Prostate gland (tissue), 2 donors: ENCODE measurements at regions not wholly inside any gene's neighbourhood (a gene's known extent, or its start where the extent isn't known, plus 50 kb on each side); places are given as distances from the start of the nearest gene placed in this dataset.

ENCODE experiments used
- DNase-seq: peaks from one replicate; pipeline ENCODE4 v3.0.0-alpha.2; 2019; ENCODE audit warnings: low spot score
- H3K27ac ChIP-seq, 2 donors: fragments of 200-600 bp; sonication (generic); 2 replicates each; pipeline ENCODE4 v1.5.1; 2017 to 2019
- H3K27me3 ChIP-seq: fragments of 200-600 bp; sonication (generic); replicated peaks from 2 replicates; pipeline ENCODE4 v1.5.1; 2019; ENCODE audit not compliant: insufficient read depth
- H3K36me3 ChIP-seq, 2 donors: fragments of 200-600 bp; sonication (generic); 1 replicate in 1 of 2; 2 replicates in 1 of 2; pipeline versions ENCODE4 v1.5.1 to v1.8.1; 2017 to 2019
- H3K4me1 ChIP-seq: fragments of 200-600 bp; sonication (generic); replicated peaks from 2 replicates; pipeline ENCODE4 v1.5.1; 2019
- H3K4me3 ChIP-seq, 2 donors: fragments of 200-600 bp; sonication (generic); 2 replicates each; pipeline ENCODE4 v1.5.1; 2017 to 2019
- H3K9me3 ChIP-seq: fragments of 200-600 bp; sonication (generic); 2 replicates; pipeline ENCODE4 v1.5.1; 2017
- POLR2A ChIP-seq: fragments of 450-650 bp; IDR thresholded peaks from one replicate; pipeline ENCODE4 v1.6.1; 2016; ENCODE audit warnings: antibody characterized with exemption, mild to moderate bottlenecking
- POLR2AphosphoS5 ChIP-seq: sonication (generic); formaldehyde crosslinking; IDR thresholded peaks from one replicate; pipeline ENCODE4 v1.6.1; 2017; ENCODE audit warnings: antibody characterized with exemption
- WGBS: methylation state at CpG from one replicate; pipeline ENCODE4 v1.1.5; 2018; 5-methylcytosine and 5-hydroxymethylcytosine counted together
- intact Hi-C: fragments of 100-400 bp; cut with DNase I; formaldehyde crosslinking; loops from one replicate; pipeline ENCODE4 v1.14.2; 2022
- TF ChIP-seq, protein P1 (sequence below), 4 experiments: fragments of 200-600 bp in 2 of 4; fragments of 450-650 bp in 2 of 4; sonication (generic) in 2 of 4; IDR thresholded peaks; 1 replicate in 3 of 4; 2 replicates in 1 of 4; pipeline ENCODE4 v1.5.1; 2016 to 2019; ENCODE audit warnings: antibody characterized with exemption in 4 of 4, mild to moderate bottlenecking in 2 of 4, moderate library complexity in 2 of 4

DNA sequence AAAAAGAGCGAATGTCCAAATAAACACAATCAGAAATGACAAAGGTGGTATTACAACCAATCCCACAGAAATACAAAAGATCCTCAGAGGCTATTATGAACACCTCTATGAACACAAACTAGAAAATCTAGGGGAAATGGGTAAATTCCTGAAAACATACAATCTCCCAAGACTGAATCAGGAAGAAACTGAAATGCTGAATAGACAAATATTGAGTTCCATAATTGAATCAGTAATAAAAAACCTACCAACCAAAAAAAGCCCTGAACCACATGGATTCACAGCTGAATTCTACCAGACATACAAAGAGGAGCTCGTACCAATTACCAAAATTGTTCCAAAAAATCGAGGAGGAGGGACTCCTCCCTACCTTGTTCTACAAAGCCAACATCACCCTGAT, 56.1 kb upstream of the ZNF800 start:
- Histone ChIP-seq H3K4me3 (no peak overlapping the region), H3K27me3 (no peaks in the 10 kb centered on the region), H3K9me3 (no peaks in the 10 kb centered on the region), H3K27ac (no peak overlapping the region), H3K4me1 (no peaks in the 10 kb centered on the region), H3K36me3 (no peaks in the 10 kb centered on the region)
- TF ChIP-seq POLR2A (no peak), POLR2AphosphoS5 (no peak)
- TF ChIP-seq, protein P1, sequence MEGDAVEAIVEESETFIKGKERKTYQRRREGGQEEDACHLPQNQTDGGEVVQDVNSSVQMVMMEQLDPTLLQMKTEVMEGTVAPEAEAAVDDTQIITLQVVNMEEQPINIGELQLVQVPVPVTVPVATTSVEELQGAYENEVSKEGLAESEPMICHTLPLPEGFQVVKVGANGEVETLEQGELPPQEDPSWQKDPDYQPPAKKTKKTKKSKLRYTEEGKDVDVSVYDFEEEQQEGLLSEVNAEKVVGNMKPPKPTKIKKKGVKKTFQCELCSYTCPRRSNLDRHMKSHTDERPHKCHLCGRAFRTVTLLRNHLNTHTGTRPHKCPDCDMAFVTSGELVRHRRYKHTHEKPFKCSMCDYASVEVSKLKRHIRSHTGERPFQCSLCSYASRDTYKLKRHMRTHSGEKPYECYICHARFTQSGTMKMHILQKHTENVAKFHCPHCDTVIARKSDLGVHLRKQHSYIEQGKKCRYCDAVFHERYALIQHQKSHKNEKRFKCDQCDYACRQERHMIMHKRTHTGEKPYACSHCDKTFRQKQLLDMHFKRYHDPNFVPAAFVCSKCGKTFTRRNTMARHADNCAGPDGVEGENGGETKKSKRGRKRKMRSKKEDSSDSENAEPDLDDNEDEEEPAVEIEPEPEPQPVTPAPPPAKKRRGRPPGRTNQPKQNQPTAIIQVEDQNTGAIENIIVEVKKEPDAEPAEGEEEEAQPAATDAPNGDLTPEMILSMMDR (IDR thresholded peaks at IDR 0.05): no peak
- intact Hi-C loops: no loop called here
- WGBS: 55% methylated on average over 3 of the region's 3 CpGs
- no peak for DNase-seq

- no peaks in the 10 kb centered on the region for H3K36me3 ChIP-seq
- intact Hi-C loops: no loop called here
These were observed 54.9 kb upstream of the ZNF800 start for GRCh38 chr7:127447326-127447945.

DNA sequence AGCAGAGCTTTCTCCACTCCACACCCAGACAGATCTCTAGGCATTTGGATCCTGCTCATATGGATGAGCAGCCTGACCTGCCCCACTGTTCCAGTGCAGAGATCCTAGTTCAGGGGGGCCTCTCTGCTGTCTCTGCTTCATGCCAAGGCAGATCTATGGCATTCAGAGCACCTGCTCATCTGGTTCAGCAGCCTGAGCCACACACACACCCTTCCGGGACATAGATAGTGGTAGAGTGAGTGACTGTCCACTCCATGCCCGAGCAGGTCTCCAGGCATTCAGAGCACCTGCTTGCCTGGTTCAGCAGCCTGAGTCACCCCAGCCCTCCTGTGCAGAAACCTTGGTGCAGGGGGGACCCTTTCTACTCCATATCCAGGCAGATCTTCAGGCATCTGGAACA, 54.3 kb upstream of the ZNF800 start:
- Histone ChIP-seq H3K27me3 (no peaks in the 10 kb centered on the region), H3K4me1 (no peaks in the 10 kb centered on the region), H3K36me3 (no peaks in the 10 kb centered on the region), H3K4me3 (no peak overlapping the region), H3K27ac (no peak overlapping the region), H3K9me3 (no peaks in the 10 kb centered on the region)
- no peak for DNase-seq
- no peak for TF ChIP-seq POLR2A
- TF ChIP-seq POLR2AphosphoS5: no peak
- TF ChIP-seq, protein P1 (IDR thresholded peaks at IDR 0.05): no peak
- intact Hi-C loops: no loop called here
- 95% methylated on average over 2 of the region's 2 CpGs for WGBS

More at GRCh38 chr7:127447326-127447945, 54.9 kb upstream of the ZNF800 start:
- WGBS: 6% methylated on average over 1 of the region's 1 CpG
- Histone ChIP-seq H3K9me3 (no peaks in the 10 kb centered on the region), H3K27ac (no peak overlapping the region), H3K4me1 (no peaks in the 10 kb centered on the region), H3K4me3 (no peak overlapping the region), H3K27me3 (no peaks in the 10 kb centered on the region)
- TF ChIP-seq, protein P1 (IDR thresholded peaks at IDR 0.05): peak in 3 of 4 experiments; percentile 6 to 23 (median 14)
- TF ChIP-seq POLR2A: no peak
- DNase-seq: no peak
